Neutrophil (primary cell): ENCODE measurements at regions not wholly inside any gene's neighbourhood (a gene's known extent, or its start where the extent isn't known, plus 50 kb on each side); places are given as distances from the start of the nearest gene placed in this dataset.

Source experiments
- H3K27ac ChIP-seq: fragments of 200-600 bp; sonication (generic); 2 replicates; pipeline ENCODE4 v1.5.1; 2016; ENCODE audit warnings: mild to moderate bottlenecking, moderate library complexity
- H3K27me3 ChIP-seq: fragments of 200-600 bp; sonication (generic); 2 replicates; pipeline ENCODE4 v1.6.0; 2016; ENCODE audit warnings: mild to moderate bottlenecking
- H3K36me3 ChIP-seq: fragments of 200-600 bp; sonication (generic); 2 replicates; pipeline ENCODE4 v1.5.1; 2017
- H3K4me1 ChIP-seq, 2 experiments: fragments of 200-600 bp in 1 of 2; sonication (generic) in 1 of 2; 1 replicate in 1 of 2; 2 replicates in 1 of 2; pipeline versions ENCODE4 v1.5.1 to v1.6.1; 2013 to 2016; ENCODE audit warnings: low read depth in 1 of 2, low read length in 1 of 2, mild to moderate bottlenecking in 1 of 2, moderate library complexity in 1 of 2; ENCODE audit not compliant: control insufficient read depth in 1 of 2, insufficient read depth in 1 of 2
- H3K4me3 ChIP-seq, 2 experiments: fragments of 200-600 bp in 1 of 2; sonication (generic) in 1 of 2; 1 replicate in 1 of 2; 2 replicates in 1 of 2; pipeline ENCODE4 v1.5.1; 2013 to 2016; ENCODE audit warnings: low read depth in 1 of 2, low read length in 1 of 2, mild to moderate bottlenecking in 1 of 2, moderate library complexity in 1 of 2
- H3K9me3 ChIP-seq: fragments of 200-600 bp; sonication (generic); 2 replicates; pipeline ENCODE4 v1.5.1; 2016
- TF ChIP-seq, protein P1 (sequence below): fragments of 200-600 bp; sonication (generic); IDR thresholded peaks from 2 replicates; pipeline ENCODE4 v1.5.1; 2016; ENCODE audit warnings: antibody characterized with exemption

DNA sequence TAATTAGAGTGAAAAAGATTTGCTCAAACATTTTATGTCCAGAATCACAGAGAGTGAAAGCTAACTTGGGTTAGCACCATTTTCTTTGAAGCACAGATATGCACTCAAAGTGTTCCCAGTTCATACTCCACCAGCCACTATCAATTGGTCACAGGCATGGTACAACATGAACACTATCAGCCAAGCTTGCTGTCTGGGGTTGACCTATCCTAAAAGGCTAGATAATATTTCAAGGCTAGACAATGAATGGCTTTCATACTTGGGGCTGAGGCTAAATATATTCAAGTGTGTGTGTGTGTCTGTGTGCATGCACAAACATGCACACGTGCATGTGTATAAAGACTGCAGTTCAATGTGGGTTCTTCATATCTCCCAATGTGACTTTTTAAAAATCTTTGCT is 783.0 kb upstream of the GJE1 start:
- no peak overlapping the region for H3K27ac ChIP-seq
- H3K4me3 ChIP-seq: no peak overlapping the region
- H3K4me1 ChIP-seq: no peaks in the 10 kb centered on the region
- TF ChIP-seq, protein P1, sequence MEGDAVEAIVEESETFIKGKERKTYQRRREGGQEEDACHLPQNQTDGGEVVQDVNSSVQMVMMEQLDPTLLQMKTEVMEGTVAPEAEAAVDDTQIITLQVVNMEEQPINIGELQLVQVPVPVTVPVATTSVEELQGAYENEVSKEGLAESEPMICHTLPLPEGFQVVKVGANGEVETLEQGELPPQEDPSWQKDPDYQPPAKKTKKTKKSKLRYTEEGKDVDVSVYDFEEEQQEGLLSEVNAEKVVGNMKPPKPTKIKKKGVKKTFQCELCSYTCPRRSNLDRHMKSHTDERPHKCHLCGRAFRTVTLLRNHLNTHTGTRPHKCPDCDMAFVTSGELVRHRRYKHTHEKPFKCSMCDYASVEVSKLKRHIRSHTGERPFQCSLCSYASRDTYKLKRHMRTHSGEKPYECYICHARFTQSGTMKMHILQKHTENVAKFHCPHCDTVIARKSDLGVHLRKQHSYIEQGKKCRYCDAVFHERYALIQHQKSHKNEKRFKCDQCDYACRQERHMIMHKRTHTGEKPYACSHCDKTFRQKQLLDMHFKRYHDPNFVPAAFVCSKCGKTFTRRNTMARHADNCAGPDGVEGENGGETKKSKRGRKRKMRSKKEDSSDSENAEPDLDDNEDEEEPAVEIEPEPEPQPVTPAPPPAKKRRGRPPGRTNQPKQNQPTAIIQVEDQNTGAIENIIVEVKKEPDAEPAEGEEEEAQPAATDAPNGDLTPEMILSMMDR: no peak
- H3K36me3 ChIP-seq: no peaks in the 10 kb centered on the region
- H3K27me3 ChIP-seq: no peaks in the 10 kb centered on the region
- H3K9me3 ChIP-seq: no peaks in the 10 kb centered on the region

DNA sequence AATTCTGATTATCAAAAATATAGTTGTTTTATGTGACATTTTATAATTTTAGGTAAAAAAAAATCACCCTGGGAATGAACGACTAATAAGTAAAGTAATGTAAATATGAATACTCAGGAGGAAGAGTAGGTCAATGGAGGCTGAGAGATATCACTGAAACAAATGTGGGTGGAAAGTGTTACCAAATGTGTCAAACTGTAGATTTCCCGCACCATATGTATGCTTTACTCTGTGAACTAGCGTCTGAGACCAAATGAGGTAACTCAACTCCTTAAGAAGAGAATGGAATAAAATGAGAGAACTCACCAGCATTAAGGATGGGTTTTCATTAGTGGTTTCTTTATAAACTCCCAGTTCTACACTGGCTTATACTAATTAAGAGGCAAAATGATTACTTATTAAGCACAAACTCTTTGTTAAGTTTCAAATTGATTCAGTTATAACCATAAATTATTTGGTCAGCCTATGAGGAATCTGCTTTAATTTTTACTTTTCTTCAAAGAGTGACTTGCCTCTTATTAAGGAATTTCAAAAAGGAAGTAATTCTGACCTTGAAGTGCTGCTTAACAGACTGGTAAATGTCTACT is 784.7 kb upstream of the GJE1 start:
- TF ChIP-seq, protein P1: no peak
- no peak overlapping the region for H3K27ac ChIP-seq
- H3K27me3 ChIP-seq: no peaks in the 10 kb centered on the region
- no peak overlapping the region for H3K4me3 ChIP-seq
- H3K9me3 ChIP-seq: no peaks in the 10 kb centered on the region
- H3K36me3 ChIP-seq: no peaks in the 10 kb centered on the region
- no peaks in the 10 kb centered on the region for H3K4me1 ChIP-seq

DNA sequence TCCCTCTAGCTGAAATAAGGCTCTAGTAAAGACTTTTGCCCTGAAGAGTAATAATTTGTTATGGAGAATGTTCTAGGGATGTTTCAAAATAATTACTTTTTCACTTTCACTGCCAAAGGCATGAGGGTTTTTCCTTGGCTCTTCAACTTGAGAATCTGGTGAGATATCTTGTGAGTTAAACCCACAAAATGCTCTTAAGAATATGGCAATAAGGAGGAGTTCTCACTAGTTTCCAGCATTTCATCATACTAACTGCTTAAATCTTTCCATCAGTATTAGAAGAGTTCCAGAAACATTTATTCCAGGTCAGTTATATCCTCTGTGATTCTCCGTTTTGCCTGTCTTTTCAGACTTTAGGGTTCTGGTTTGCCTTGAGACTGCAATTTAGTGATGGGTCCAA is 785.6 kb upstream of the GJE1 start:
- H3K9me3 ChIP-seq: no peaks in the 10 kb centered on the region

DNA sequence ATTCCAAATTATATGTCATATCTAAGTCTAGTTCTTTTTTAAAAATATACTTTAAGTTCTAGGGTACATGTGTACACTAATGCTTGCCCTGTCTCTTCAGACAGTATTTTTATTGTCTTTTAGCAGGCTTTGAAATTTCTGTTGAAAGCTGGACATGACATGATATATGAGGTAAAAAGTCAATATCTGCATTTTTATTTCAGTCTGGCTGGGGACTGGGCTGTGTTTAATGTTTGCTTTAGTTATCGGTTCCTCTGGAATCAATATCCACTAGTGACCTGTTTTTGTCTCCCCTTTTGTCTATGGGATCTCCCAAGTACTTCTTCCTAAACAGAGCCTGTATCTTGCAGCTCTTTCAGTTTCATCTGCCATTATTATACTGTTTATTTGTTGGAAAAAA is 786.2 kb upstream of the GJE1 start:
- TF ChIP-seq, protein P1: no peak
- H3K4me3 ChIP-seq: no peak overlapping the region
- H3K4me1 ChIP-seq: no peaks in the 10 kb centered on the region
- H3K36me3 ChIP-seq: no peaks in the 10 kb centered on the region
- H3K27me3 ChIP-seq: no peaks in the 10 kb centered on the region
- H3K9me3 ChIP-seq: no peaks in the 10 kb centered on the region
- no peak overlapping the region for H3K27ac ChIP-seq

More for the DNA sequence above, 785.6 kb upstream of the GJE1 start:
- Histone ChIP-seq H3K27me3 (no peaks in the 10 kb centered on the region), H3K36me3 (no peaks in the 10 kb centered on the region), H3K4me3 (no peak overlapping the region), H3K27ac (no peak overlapping the region), H3K4me1 (no peaks in the 10 kb centered on the region)
- TF ChIP-seq, protein P1: no peak

DNA sequence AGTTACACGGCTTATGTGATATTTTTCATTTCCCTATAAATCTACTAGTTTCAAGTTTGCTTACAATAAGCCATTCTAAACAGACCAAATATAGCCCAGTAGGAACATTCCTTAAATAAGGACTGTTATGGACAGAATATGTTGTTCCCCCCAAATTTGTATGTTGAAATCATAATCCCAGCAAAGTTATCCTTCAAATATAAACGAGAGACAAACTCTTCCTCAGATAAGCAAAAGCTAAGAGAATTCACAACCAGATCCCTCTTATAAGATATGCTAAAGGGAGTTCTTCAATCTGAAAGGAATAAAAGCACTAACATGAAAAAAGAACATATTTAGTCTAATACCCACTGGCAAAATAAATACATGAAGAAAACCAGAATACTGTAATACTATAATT is 795.5 kb upstream of the GJE1 start:
- no peaks in the 10 kb centered on the region for H3K36me3 ChIP-seq
- H3K27ac ChIP-seq: no peak overlapping the region
- H3K4me1 ChIP-seq: no peaks in the 10 kb centered on the region
- TF ChIP-seq, protein P1: no peak
- H3K27me3 ChIP-seq: no peaks in the 10 kb centered on the region
- no peak overlapping the region for H3K4me3 ChIP-seq
- no peaks in the 10 kb centered on the region for H3K9me3 ChIP-seq
